H9 (cell line): ENCODE measurements at regions not wholly inside any gene's neighbourhood (a gene's known extent, or its start where the extent isn't known, plus 50 kb on each side); places are given as distances from the start of the nearest gene placed in this dataset.

ENCODE experiments used
- DNase-seq: peaks from one replicate; pipeline ENCODE4 v3.0.0-alpha.2; 2017
- H2AFZ ChIP-seq: one replicate; pipeline ENCODE4 v1.6.1; 2013; ENCODE audit warnings: mild to moderate bottlenecking, low read length, control low read depth, moderate library complexity
- H2AK5ac ChIP-seq: 2 replicates; pipeline ENCODE4 v1.6.1; 2013; ENCODE audit warnings: low read length, control low read depth, mixed read lengths; ENCODE audit not compliant: insufficient read length
- H2BK120ac ChIP-seq: one replicate; pipeline ENCODE4 v1.6.1; 2013; ENCODE audit warnings: low read depth, mild to moderate bottlenecking, low read length, control low read depth, inconsistent platforms; ENCODE audit not compliant: poor library complexity, severe bottlenecking
- H2BK12ac ChIP-seq: 2 replicates; pipeline ENCODE4 v1.6.1; 2013; ENCODE audit warnings: low read length, control low read depth, mixed read lengths, low read depth; ENCODE audit not compliant: insufficient read length
- H2BK15ac ChIP-seq: 2 replicates; pipeline ENCODE4 v1.6.1; 2013; ENCODE audit warnings: low read depth, low read length, control low read depth
- H2BK20ac ChIP-seq: one replicate; pipeline ENCODE4 v1.6.1; 2013; ENCODE audit warnings: low read depth, mild to moderate bottlenecking, low read length, control low read depth, inconsistent platforms; ENCODE audit not compliant: poor library complexity, severe bottlenecking
- H2BK5ac ChIP-seq: 2 replicates; pipeline ENCODE4 v1.6.1; 2013; ENCODE audit warnings: low read length, control low read depth, mixed read lengths; ENCODE audit not compliant: insufficient read length
- H3K14ac ChIP-seq: 2 replicates; pipeline ENCODE4 v1.6.1; 2013; ENCODE audit warnings: low read length, control low read depth; ENCODE audit not compliant: insufficient read depth
- H3K18ac ChIP-seq: 2 replicates; pipeline ENCODE4 v1.6.1; 2013; ENCODE audit warnings: low read depth, mild to moderate bottlenecking, mixed read lengths, low read length, control low read depth; ENCODE audit not compliant: insufficient read length
- H3K23ac ChIP-seq: 2 replicates; pipeline ENCODE4 v1.6.1; 2013; ENCODE audit warnings: low read length, control low read depth, mixed read lengths, low read depth; ENCODE audit not compliant: insufficient read length
- H3K23me2 ChIP-seq: 2 replicates; pipeline ENCODE4 v1.6.1; 2013; ENCODE audit warnings: low read depth, mild to moderate bottlenecking, mixed read lengths, low read length, control low read depth; ENCODE audit not compliant: insufficient read length, poor library complexity, severe bottlenecking
- H3K27ac ChIP-seq: 2 replicates; pipeline ENCODE4 v1.5.1; 2013; ENCODE audit warnings: low read length, control low read depth, mixed read lengths, low read depth; ENCODE audit not compliant: insufficient read length
- H3K27me3 ChIP-seq: 2 replicates; pipeline ENCODE4 v1.6.1; 2013; ENCODE audit warnings: low read length, control low read depth, inconsistent platforms; ENCODE audit not compliant: insufficient read depth
- H3K4ac ChIP-seq: 2 replicates; pipeline ENCODE4 v1.6.1; 2013; ENCODE audit warnings: low read depth, mild to moderate bottlenecking, control low read depth, inconsistent platforms, low read length, moderate library complexity
- H3K4me1 ChIP-seq: 2 replicates; pipeline ENCODE4 v1.6.1; 2013; ENCODE audit warnings: low read length, control low read depth, inconsistent platforms; ENCODE audit not compliant: insufficient read depth
- H3K4me2 ChIP-seq: 2 replicates; pipeline ENCODE4 v1.6.1; 2013; ENCODE audit warnings: low read length, control low read depth, mixed read lengths; ENCODE audit not compliant: insufficient read length, insufficient read depth
- H3K56ac ChIP-seq: 2 replicates; pipeline ENCODE4 v1.6.1; 2013; ENCODE audit warnings: low read depth, mild to moderate bottlenecking, mixed read lengths, low read length, control low read depth; ENCODE audit not compliant: insufficient read length
- H3K79me1 ChIP-seq: 2 replicates; pipeline ENCODE4 v1.6.1; 2013; ENCODE audit warnings: low read depth, mild to moderate bottlenecking, moderate library complexity, low read length, control low read depth, inconsistent platforms; ENCODE audit not compliant: insufficient read depth, poor library complexity, severe bottlenecking
- H3K79me2 ChIP-seq: 2 replicates; pipeline ENCODE4 v1.6.1; 2013; ENCODE audit warnings: low read length, control low read depth, inconsistent platforms; ENCODE audit not compliant: insufficient read depth
- H3K9ac ChIP-seq: 2 replicates; pipeline ENCODE4 v1.6.1; 2013; ENCODE audit warnings: low read length, control low read depth, mixed read lengths; ENCODE audit not compliant: insufficient read length; ENCODE audit errors: extremely low read depth
- H3K9me3 ChIP-seq: one replicate; pipeline ENCODE4 v1.6.1; 2013; ENCODE audit warnings: low read depth, low read length, inconsistent platforms; ENCODE audit not compliant: control insufficient read depth
- H3T11ph ChIP-seq: one replicate; pipeline ENCODE4 v1.6.1; 2013; ENCODE audit warnings: mild to moderate bottlenecking, low read length, control low read depth, inconsistent platforms
- H4K20me1 ChIP-seq: one replicate; pipeline ENCODE4 v1.6.1; 2013; ENCODE audit not compliant: control insufficient read depth, insufficient read length, insufficient read depth
- H4K5ac ChIP-seq: 2 replicates; pipeline ENCODE4 v1.6.1; 2013; ENCODE audit warnings: low read depth, mild to moderate bottlenecking, mixed read lengths, low read length, control low read depth; ENCODE audit not compliant: insufficient read length
- H4K8ac ChIP-seq: replicated peaks from 2 replicates; pipeline ENCODE4 v1.6.1; 2013; ENCODE audit warnings: low read length, control low read depth, mixed read lengths, low read depth; ENCODE audit not compliant: insufficient read length
- H4K91ac ChIP-seq: 2 replicates; pipeline ENCODE4 v1.6.1; 2013; ENCODE audit warnings: low read depth, mild to moderate bottlenecking, moderate library complexity, mixed read lengths, low read length, control low read depth; ENCODE audit not compliant: insufficient read length
- H3K27ac Mint-ChIP-seq, 3 experiments: 2 replicates in 2 of 3; 3 replicates in 1 of 3; pipeline ENCODE4 v1.8.0; 2020 to 2021; ENCODE audit warnings: mixed read lengths in 3 of 3, mild to moderate bottlenecking in 1 of 3, moderate library complexity in 1 of 3
- H3K27me3 Mint-ChIP-seq: 2 replicates; pipeline ENCODE4 v1.8.0; 2021; ENCODE audit warnings: low read depth, mild to moderate bottlenecking, moderate library complexity, mixed read lengths
- H3K36me3 Mint-ChIP-seq, 3 experiments: 2 replicates in 2 of 3; 3 replicates in 1 of 3; pipeline ENCODE4 v1.8.0; 2020 to 2021; ENCODE audit warnings: low read depth in 3 of 3, mixed read lengths in 3 of 3; ENCODE audit not compliant: insufficient read depth in 1 of 3
- H3K4me1 Mint-ChIP-seq, 2 experiments: 2 replicates each; pipeline ENCODE4 v1.8.0; 2020; ENCODE audit warnings: mixed read lengths in 2 of 2
- H3K4me3 Mint-ChIP-seq, 2 experiments: 2 replicates in 1 of 2; 3 replicates in 1 of 2; pipeline ENCODE4 v1.8.0; 2020 to 2021; ENCODE audit warnings: mild to moderate bottlenecking in 2 of 2, mixed read lengths in 2 of 2, moderate library complexity in 1 of 2
- H3K9me3 Mint-ChIP-seq, 2 experiments: 2 replicates in 1 of 2; 3 replicates in 1 of 2; pipeline ENCODE4 v1.8.0; 2020; ENCODE audit warnings: mild to moderate bottlenecking in 2 of 2, mixed read lengths in 2 of 2, moderate library complexity in 1 of 2
- WGBS: extraction: QIAGEN DNeasy Blood & Tissue Kit; methylation state at CpG from one replicate; pipeline ENCODE4 v1.1.7; 2013; ENCODE audit warnings: missing lambda C conversion rate, low lambda C conversion rate, mixed read lengths; ENCODE audit not compliant: insufficient read length; ENCODE audit errors: extremely low coverage; 5-methylcytosine and 5-hydroxymethylcytosine counted together
- TF ChIP-seq, protein P1 (sequence below): fragments of 200-600 bp; sonication (generic); conservative IDR thresholded peaks from 3 replicates; pipeline ENCODE4 v1.8.0; 2021; ENCODE audit warnings: antibody characterized with exemption, mild to moderate bottlenecking

DNA sequence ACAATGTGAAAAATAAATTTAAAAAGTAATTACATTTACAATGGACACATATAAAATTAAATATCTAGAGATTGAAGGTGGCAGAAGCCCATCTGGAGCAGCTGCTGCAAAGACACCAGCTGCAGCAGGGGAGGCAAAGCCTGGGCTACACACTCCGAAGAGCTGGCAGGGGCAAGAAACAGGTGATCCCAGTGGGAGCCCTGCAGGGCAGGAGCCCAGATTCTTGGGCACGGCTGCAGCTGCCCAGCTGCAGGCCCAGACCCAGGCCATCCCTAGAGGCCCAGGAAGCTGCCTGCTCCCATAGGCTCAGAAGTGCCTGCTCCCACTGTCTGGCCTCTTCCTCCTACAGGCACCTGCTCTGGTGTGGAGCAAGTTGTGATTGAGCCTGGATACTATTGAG is 1547.9 kb upstream of the SPRY2 start:
- no peak overlapping the region for H3K4me2 ChIP-seq
- H2AFZ ChIP-seq = no peak overlapping the region
- H2BK120ac ChIP-seq = no peak overlapping the region
- no peak overlapping the region for H2AK5ac ChIP-seq
- H3T11ph ChIP-seq = no peak overlapping the region
- H3K18ac ChIP-seq = no peak overlapping the region
- H3K23me2 ChIP-seq = no peaks in the 10 kb centered on the region
- H2BK5ac ChIP-seq = no peak overlapping the region
- H3K27ac ChIP-seq = no peak overlapping the region
- Mint-ChIP-seq H3K4me3 (no peak overlapping the region), H3K27ac (no peak overlapping the region), H3K4me1 (peaks cover 7 to 8% of the 10 kb centered on the region in 2 experiments), H3K27me3 (peaks cover 1% of the 10 kb centered on the region; the same call in 1 of the 2 replicates), H3K9me3 (peaks cover 16 to 19% of the 10 kb centered on the region in 2 experiments), H3K36me3 (peaks cover 12 to 34% (median 13%) of the 10 kb centered on the region in 3 experiments)
- TF ChIP-seq, protein P1, sequence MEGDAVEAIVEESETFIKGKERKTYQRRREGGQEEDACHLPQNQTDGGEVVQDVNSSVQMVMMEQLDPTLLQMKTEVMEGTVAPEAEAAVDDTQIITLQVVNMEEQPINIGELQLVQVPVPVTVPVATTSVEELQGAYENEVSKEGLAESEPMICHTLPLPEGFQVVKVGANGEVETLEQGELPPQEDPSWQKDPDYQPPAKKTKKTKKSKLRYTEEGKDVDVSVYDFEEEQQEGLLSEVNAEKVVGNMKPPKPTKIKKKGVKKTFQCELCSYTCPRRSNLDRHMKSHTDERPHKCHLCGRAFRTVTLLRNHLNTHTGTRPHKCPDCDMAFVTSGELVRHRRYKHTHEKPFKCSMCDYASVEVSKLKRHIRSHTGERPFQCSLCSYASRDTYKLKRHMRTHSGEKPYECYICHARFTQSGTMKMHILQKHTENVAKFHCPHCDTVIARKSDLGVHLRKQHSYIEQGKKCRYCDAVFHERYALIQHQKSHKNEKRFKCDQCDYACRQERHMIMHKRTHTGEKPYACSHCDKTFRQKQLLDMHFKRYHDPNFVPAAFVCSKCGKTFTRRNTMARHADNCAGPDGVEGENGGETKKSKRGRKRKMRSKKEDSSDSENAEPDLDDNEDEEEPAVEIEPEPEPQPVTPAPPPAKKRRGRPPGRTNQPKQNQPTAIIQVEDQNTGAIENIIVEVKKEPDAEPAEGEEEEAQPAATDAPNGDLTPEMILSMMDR = no peak
- H4K8ac ChIP-seq = no peak overlapping the region
- no peaks in the 10 kb centered on the region for H3K4me1 ChIP-seq
- no peak overlapping the region for H4K91ac ChIP-seq
- no peak overlapping the region for H3K14ac ChIP-seq
- no peaks in the 10 kb centered on the region for H3K79me1 ChIP-seq
- H3K56ac ChIP-seq = no peak overlapping the region
- H2BK15ac ChIP-seq = no peak overlapping the region
- H3K27me3 ChIP-seq = no peaks in the 10 kb centered on the region
- no peak overlapping the region for H4K5ac ChIP-seq
- H3K4ac ChIP-seq = no peak overlapping the region
- no CpG with 5 or more reads among the region's 2 CpGs for WGBS
- H4K20me1 ChIP-seq = no peaks in the 10 kb centered on the region
- no peak overlapping the region for H2BK20ac ChIP-seq
- no peak overlapping the region for H3K23ac ChIP-seq
- H3K79me2 ChIP-seq = no peaks in the 10 kb centered on the region
- H3K9ac ChIP-seq = no peak overlapping the region
- no peaks in the 10 kb centered on the region for H3K9me3 ChIP-seq
- no peak overlapping the region for H2BK12ac ChIP-seq
- no peak for DNase-seq
